H1 (cell line): ENCODE measurements at regions not wholly inside any gene's neighbourhood (a gene's known extent, or its start where the extent isn't known, plus 50 kb on each side); places are given as distances from the start of the nearest gene placed in this dataset.

Source experiments
- MAFK ChIP-seq: IDR thresholded peaks from 2 replicates; pipeline ENCODE4 v1.6.1; 2012; ENCODE audit warnings: low read depth, mild to moderate bottlenecking, improper control_type of control experiment, low read length
- RXRA ChIP-seq: IDR thresholded peaks from 2 replicates; pipeline ENCODE4 v1.6.1; 2011; ENCODE audit warnings: low read depth, mild to moderate bottlenecking, low read length, moderate library complexity; ENCODE audit not compliant: insufficient read depth
- TBP ChIP-seq: IDR thresholded peaks from 2 replicates; pipeline ENCODE4 v1.6.1; 2011; ENCODE audit warnings: low read depth, low read length, improper control_type of control experiment
- TF ChIP-seq, protein P1 (sequence below): IDR thresholded peaks from 2 replicates; pipeline ENCODE4 v1.6.1; 2012; ENCODE audit warnings: low read length, inconsistent platforms

DNA sequence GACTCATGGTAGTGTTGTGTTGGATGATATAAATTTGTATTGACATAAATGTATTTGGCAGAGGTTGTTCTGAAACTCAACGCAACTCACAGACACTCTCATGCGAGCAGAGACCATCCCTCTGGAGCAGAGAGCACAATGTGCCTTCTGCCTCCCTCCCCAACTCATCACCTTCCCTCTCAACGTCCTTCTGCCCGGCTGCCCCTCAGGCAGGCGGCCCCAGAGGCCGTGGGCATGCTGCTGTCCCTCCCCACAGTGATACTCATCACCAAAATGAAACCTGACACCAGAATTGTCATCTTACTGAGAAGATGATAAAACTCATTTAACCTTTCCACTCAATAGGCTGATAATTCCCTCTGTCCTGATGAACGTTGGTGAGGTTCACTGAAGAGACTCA is 260.6 kb downstream of the ETS1 start (continued):
- TF ChIP-seq, protein P1, sequence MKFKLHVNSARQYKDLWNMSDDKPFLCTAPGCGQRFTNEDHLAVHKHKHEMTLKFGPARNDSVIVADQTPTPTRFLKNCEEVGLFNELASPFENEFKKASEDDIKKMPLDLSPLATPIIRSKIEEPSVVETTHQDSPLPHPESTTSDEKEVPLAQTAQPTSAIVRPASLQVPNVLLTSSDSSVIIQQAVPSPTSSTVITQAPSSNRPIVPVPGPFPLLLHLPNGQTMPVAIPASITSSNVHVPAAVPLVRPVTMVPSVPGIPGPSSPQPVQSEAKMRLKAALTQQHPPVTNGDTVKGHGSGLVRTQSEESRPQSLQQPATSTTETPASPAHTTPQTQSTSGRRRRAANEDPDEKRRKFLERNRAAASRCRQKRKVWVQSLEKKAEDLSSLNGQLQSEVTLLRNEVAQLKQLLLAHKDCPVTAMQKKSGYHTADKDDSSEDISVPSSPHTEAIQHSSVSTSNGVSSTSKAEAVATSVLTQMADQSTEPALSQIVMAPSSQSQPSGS: no peak
- TF ChIP-seq TBP (no peak), RXRA (no peak), MAFK (no peak)
